HG03378 (cell line): ENCODE measurements at regions not wholly inside any gene's neighbourhood (a gene's known extent, or its start where the extent isn't known, plus 50 kb on each side); places are given as distances from the start of the nearest gene placed in this dataset.

Experiments used
- ATAC-seq: cut with Tn5 transposase; IDR thresholded peaks from one replicate; pipeline ENCODE4 v1.9.1; 2021; ENCODE audit warnings: mild to moderate bottlenecking, moderate library complexity; ENCODE audit not compliant: unreplicated experiment

GRCh38 chrX:27924718-27925117 lies 56.5 kb downstream of the DCAF8L1 start:
- ATAC-seq = no peak

GRCh38 chrX:27924261-27924660 lies 57.0 kb downstream of the DCAF8L1 start:
- no peak for ATAC-seq

- ATAC-seq = no peak
Measured at GRCh38 chrX:27918799-27919198, 62.5 kb downstream of the DCAF8L1 start.

GRCh38 chrX:27917713-27918500 lies 63.3 kb downstream of the DCAF8L1 start:
- ATAC-seq = no peak

GRCh38 chrX:27915617-27916016 lies 65.6 kb downstream of the DCAF8L1 start:
- peak; percentile 98 for ATAC-seq

GRCh38 chrX:27910412-27910811 lies 70.8 kb downstream of the DCAF8L1 start:
- no peak for ATAC-seq

GRCh38 chrX:27903960-27904359 lies 77.3 kb downstream of the DCAF8L1 start:
- ATAC-seq = no peak

GRCh38 chrX:27893871-27894270 lies 86.1 kb downstream of the MAGEB10 start:
- ATAC-seq = no peak

GRCh38 chrX:27893211-27893610 lies 85.4 kb downstream of the MAGEB10 start:
- no peak for ATAC-seq

- ATAC-seq = no peak
Measured at GRCh38 chrX:27890611-27891010, 82.8 kb downstream of the MAGEB10 start.

GRCh38 chrX:27889878-27890277 lies 82.1 kb downstream of the MAGEB10 start:
- ATAC-seq = no peak

- ATAC-seq = no peak
Measured at GRCh38 chrX:27884654-27885053, 76.9 kb downstream of the MAGEB10 start.

- no peak for ATAC-seq
Measured at GRCh38 chrX:27883468-27884092, 75.8 kb downstream of the MAGEB10 start.

- no peak for ATAC-seq
Measured at GRCh38 chrX:27882695-27883094, 74.9 kb downstream of the MAGEB10 start.

- no peak for ATAC-seq
Measured at GRCh38 chrX:27878862-27879261, 71.1 kb downstream of the MAGEB10 start.
